Adrenal gland (tissue), 9 donors: ENCODE measurements at regions not wholly inside any gene's neighbourhood (a gene's known extent, or its start where the extent isn't known, plus 50 kb on each side); places are given as distances from the start of the nearest gene placed in this dataset.

Experiments
- DNase-seq, 7 donors: peaks; one replicate each; pipeline ENCODE4 v3.0.0-alpha.2; 2019 to 2020
- H3K27ac ChIP-seq, 5 donors: fragments of 200-600 bp; sonication (generic) in 4 of 5; 1 replicate in 3 of 5; 2 replicates in 2 of 5; pipeline versions ENCODE4 v1.5.1 to v1.8.0; 2016 to 2020; ENCODE audit warnings: mild to moderate bottlenecking in 1 of 5
- H3K27me3 ChIP-seq: fragments of 200-600 bp; 2 replicates; pipeline ENCODE4 v1.8.0; 2021
- H3K36me3 ChIP-seq, 2 donors: fragments of 200-600 bp; replicated peaks in 1 of 2; 1 replicate in 1 of 2; 2 replicates in 1 of 2; pipeline versions ENCODE4 v1.5.1 to v1.8.0; 2018 to 2022
- H3K4me1 ChIP-seq, 2 donors: fragments of 200-600 bp; replicated peaks in 1 of 2; 1 replicate in 1 of 2; 2 replicates in 1 of 2; pipeline versions ENCODE4 v1.5.1 to v1.8.0; 2018 to 2021
- H3K4me3 ChIP-seq, 4 donors: fragments of 200-600 bp; sonication (generic) in 3 of 4; one replicate each; pipeline ENCODE4 v1.5.1; 2016 to 2018
- H3K9me3 ChIP-seq, 3 donors: fragments of 200-600 bp; sonication (generic) in 1 of 3; replicated peaks in 1 of 3; 1 replicate in 2 of 3; 2 replicates in 1 of 3; pipeline versions ENCODE4 v1.5.1 to v1.8.0; 2016 to 2021
- CTCF ChIP-seq, 6 experiments: fragments of 450-650 bp in 4 of 6; fragments of 200-600 bp in 2 of 6; sonication (generic) in 1 of 6; IDR thresholded peaks; 1 replicate in 5 of 6; 2 replicates in 1 of 6; pipeline versions ENCODE4 v1.5.1 to v1.8.0; 2016 to 2021; ENCODE audit warnings: antibody characterized with exemption in 6 of 6, mild to moderate bottlenecking in 2 of 6, moderate library complexity in 1 of 6
- POLR2A ChIP-seq, 2 donors: fragments of 450-650 bp; IDR thresholded peaks; one replicate each; pipeline ENCODE4 v1.6.1; 2017; ENCODE audit warnings: antibody characterized with exemption in 2 of 2, mild to moderate bottlenecking in 2 of 2, moderate library complexity in 1 of 2
- WGBS, 4 donors: extraction: QIAGEN DNeasy Blood & Tissue Kit in 2 of 4; methylation state at CpG; one replicate each; pipeline versions ENCODE4 v1.1.5 to v1.1.7; 2013 to 2017; 5-methylcytosine and 5-hydroxymethylcytosine counted together
- intact Hi-C, 2 donors: fragments of 100-400 bp; cut with DNase I; formaldehyde crosslinking; loops; one replicate each; pipeline versions ENCODE4 v1.14.1 to v1.15.0; 2022 to 2023
- donor health status: healthy with polysubstance abuse.
- donor health status: Bipolar disorder and iron deficiency.
- donor health status: DM: yes; HTN: yes; CAD: no.
- donor health status: DM: no; HTN: no; CAD: no.
- donor health status: DM: no; HTN: no; CAD: no.

GRCh38 chr1:68322837-68323687, 90.7 kb upstream of the WLS start:
- H3K4me1 ChIP-seq: peaks cover 0 to 7% of the 10 kb centered on the region in 2 donors
- no peak overlapping the region for H3K4me3 ChIP-seq
- no peaks in the 10 kb centered on the region for H3K36me3 ChIP-seq
- DNase-seq: peak; percentile 26 to 68 (median 61)
- TF ChIP-seq POLR2A (IDR thresholded peaks at IDR 0.05): no peak
- no peak for TF ChIP-seq CTCF (IDR thresholded peaks at IDR 0.05)
- intact Hi-C loops: loop anchor here in 1 of 2 donors (10.0 kb wide), 1 partner anchor 198 kb away; no protein-coding TSS in a partner anchor
- H3K27me3 ChIP-seq: no peaks in the 10 kb centered on the region
- 39 to 57% (median 42%) methylated on average over 15 of the region's 15 CpGs for WGBS, 4 donors
- H3K9me3 ChIP-seq: no peaks in the 10 kb centered on the region
- peak overlapping the region in 3 of 5 donors; percentile 39 to 57 (median 56) for H3K27ac ChIP-seq

GRCh38 chr1:68322096-68322495, 89.8 kb upstream of the WLS start:
- H3K27ac ChIP-seq: no peak overlapping the region
- intact Hi-C loops: loop anchor here in 1 of 2 donors (10.0 kb wide), 1 partner anchor 197 kb away; no protein-coding TSS in a partner anchor
- WGBS, 4 donors: 90 to 93% (median 90%) methylated on average over 4 of the region's 4 CpGs
- peaks cover 0 to 7% of the 10 kb centered on the region in 2 donors for H3K4me1 ChIP-seq
- no peaks in the 10 kb centered on the region for H3K9me3 ChIP-seq
- no peak overlapping the region for H3K4me3 ChIP-seq
- no peaks in the 10 kb centered on the region for H3K27me3 ChIP-seq
- TF ChIP-seq CTCF (IDR thresholded peaks at IDR 0.05) (no peak), POLR2A (IDR thresholded peaks at IDR 0.05) (no peak)
- no peaks in the 10 kb centered on the region for H3K36me3 ChIP-seq
- no peak for DNase-seq

- no peaks in the 10 kb centered on the region for H3K36me3 ChIP-seq
- peak; percentile 59 to 74 (median 70) for TF ChIP-seq CTCF (IDR thresholded peaks at IDR 0.05)
- TF ChIP-seq POLR2A (IDR thresholded peaks at IDR 0.05): no peak
- H3K27ac ChIP-seq: no peak overlapping the region
- H3K27me3 ChIP-seq: no peaks in the 10 kb centered on the region
- H3K4me3 ChIP-seq: no peak overlapping the region
- H3K4me1 ChIP-seq: peaks cover 0 to 7% of the 10 kb centered on the region in 2 donors
- 14 to 27% (median 25%) methylated on average over 6 of the region's 6 CpGs for WGBS, 4 donors
- DNase-seq: peak; percentile 62 to 86 (median 80)
- H3K9me3 ChIP-seq: no peaks in the 10 kb centered on the region
- intact Hi-C loops: loop anchor here in 1 of 2 donors (10.0 kb wide), 1 partner anchor 196 kb away; no protein-coding TSS in a partner anchor
Measured at GRCh38 chr1:68321084-68321685, 88.9 kb upstream of the WLS start.

- H3K27ac ChIP-seq: no peak overlapping the region
- 82 to 92% (median 86%) methylated on average over 4 of the region's 4 CpGs for WGBS, 4 donors
- peaks cover 0 to 7% of the 10 kb centered on the region in 2 donors for H3K4me1 ChIP-seq
- H3K27me3 ChIP-seq: no peaks in the 10 kb centered on the region
- intact Hi-C loops: loop anchor here in 1 of 2 donors (10.0 kb wide), 1 partner anchor 196 kb away; no protein-coding TSS in a partner anchor
- H3K9me3 ChIP-seq: no peaks in the 10 kb centered on the region
- no peak for DNase-seq
- H3K4me3 ChIP-seq: no peak overlapping the region
- no peak for TF ChIP-seq POLR2A (IDR thresholded peaks at IDR 0.05)
- no peak for TF ChIP-seq CTCF (IDR thresholded peaks at IDR 0.05)
- no peaks in the 10 kb centered on the region for H3K36me3 ChIP-seq
Measured at GRCh38 chr1:68320349-68320748, 88.0 kb upstream of the WLS start.
